Stomach (tissue), 8 donors: ENCODE measurements at regions not wholly inside any gene's neighbourhood (a gene's known extent, or its start where the extent isn't known, plus 50 kb on each side); places are given as distances from the start of the nearest gene placed in this dataset.

Experiments used
- DNase-seq, 2 donors: peaks; one replicate each; pipeline versions ENCODE4 v3.0.0 to v3.0.0-alpha.2; 2013 to 2019
- H3K27ac ChIP-seq, 5 donors: fragments of 200-600 bp in 4 of 5; sonication (generic) in 4 of 5; one replicate each; pipeline ENCODE4 v1.5.1; 2013 to 2019; ENCODE audit warnings: mild to moderate bottlenecking in 1 of 5, moderate library complexity in 1 of 5
- H3K27me3 ChIP-seq, 3 donors: fragments of 200-600 bp; sonication (generic); one replicate each; pipeline ENCODE4 v1.5.1; 2017 to 2019; ENCODE audit warnings: mixed run types in 1 of 3
- H3K36me3 ChIP-seq, 4 donors: fragments of 200-600 bp; sonication (generic); 1 replicate in 3 of 4; 2 replicates in 1 of 4; pipeline ENCODE4 v1.5.1; 2016 to 2019
- H3K4me1 ChIP-seq, 4 donors: fragments of 200-600 bp; sonication (generic); one replicate each; pipeline ENCODE4 v1.5.1; 2016 to 2019
- H3K4me3 ChIP-seq, 4 donors: fragments of 200-600 bp; sonication (generic) in 3 of 4; one replicate each; pipeline ENCODE4 v1.5.1; 2016 to 2019; ENCODE audit warnings: mild to moderate bottlenecking in 1 of 4
- H3K9me3 ChIP-seq, 4 donors: fragments of 200-600 bp; sonication (generic); one replicate each; pipeline ENCODE4 v1.5.1; 2016 to 2019
- EP300 ChIP-seq: sonication (generic); formaldehyde crosslinking; IDR thresholded peaks from one replicate; pipeline ENCODE4 v1.6.1; 2017; ENCODE audit warnings: antibody characterized with exemption
- POLR2A ChIP-seq, 4 donors: fragments of 450-650 bp; IDR thresholded peaks; one replicate each; pipeline ENCODE4 v1.6.1; 2016; ENCODE audit warnings: antibody characterized with exemption in 4 of 4, control low read depth in 2 of 4, mild to moderate bottlenecking in 1 of 4, moderate library complexity in 1 of 4
- POLR2AphosphoS5 ChIP-seq, 3 donors: sonication (generic); formaldehyde crosslinking; IDR thresholded peaks; one replicate each; pipeline ENCODE4 v1.6.1; 2016; ENCODE audit warnings: antibody characterized with exemption in 3 of 3
- WGBS, 5 donors: extraction: QIAGEN DNeasy Blood & Tissue Kit in 3 of 5; methylation state at CpG; one replicate each; pipeline versions ENCODE4 v1.1.5 to v1.1.7; 2013 to 2018; 5-methylcytosine and 5-hydroxymethylcytosine counted together
- intact Hi-C: fragments of 100-400 bp; cut with DNase I; formaldehyde crosslinking; loops from one replicate; pipeline ENCODE4 v1.15.1; 2023; ENCODE audit warnings: low total_unique reads
- TF ChIP-seq, protein P1 (sequence below), 7 experiments: fragments of 450-650 bp in 4 of 7; fragments of 200-600 bp in 3 of 7; sonication (generic) in 3 of 7; IDR thresholded peaks; one replicate each; pipeline ENCODE4 v1.5.1; 2016 to 2019; ENCODE audit warnings: antibody characterized with exemption in 7 of 7, control low read depth in 2 of 7, mild to moderate bottlenecking in 1 of 7
- donor health status: healthy with polysubstance abuse.
- donor health status: Bipolar disorder and iron deficiency.
- donor health status: healthy.

DNA sequence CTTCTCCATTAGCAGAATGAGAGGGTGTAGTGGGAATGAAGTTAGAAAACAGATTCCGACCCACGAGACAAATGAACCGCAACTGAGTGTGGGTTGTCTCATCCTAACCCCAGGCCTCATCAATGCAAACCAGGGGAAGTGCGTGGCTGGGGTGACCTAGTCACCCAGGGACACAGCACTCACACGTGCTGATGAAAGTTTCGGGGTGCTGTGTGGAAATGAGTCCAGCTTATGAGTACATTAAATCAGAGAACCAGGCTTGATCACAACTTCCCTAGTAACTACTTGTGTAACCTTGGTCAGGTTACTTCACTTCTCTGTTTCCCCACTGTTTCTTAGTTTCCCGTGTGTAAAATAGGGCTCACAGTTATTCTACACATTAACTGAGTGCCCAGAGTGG lies 95.4 kb upstream of the CDKN3 start:
- Histone ChIP-seq H3K36me3 (no peaks in the 10 kb centered on the region), H3K4me1 (peaks cover 0 to 26% (median 20%) of the 10 kb centered on the region in 4 donors), H3K4me3 (no peak overlapping the region), H3K9me3 (no peaks in the 10 kb centered on the region), H3K27me3 (no peaks in the 10 kb centered on the region), H3K27ac (peak overlapping the region in 4 of 5 donors; percentile 7 to 64 (median 20))
- WGBS, 5 donors = 62 to 79% (median 74%) methylated on average over 7 of the region's 7 CpGs
- intact Hi-C loops = no loop called here
- TF ChIP-seq EP300 (no peak), POLR2A (IDR thresholded peaks at IDR 0.05) (no peak)
- DNase-seq = no peak

DNA sequence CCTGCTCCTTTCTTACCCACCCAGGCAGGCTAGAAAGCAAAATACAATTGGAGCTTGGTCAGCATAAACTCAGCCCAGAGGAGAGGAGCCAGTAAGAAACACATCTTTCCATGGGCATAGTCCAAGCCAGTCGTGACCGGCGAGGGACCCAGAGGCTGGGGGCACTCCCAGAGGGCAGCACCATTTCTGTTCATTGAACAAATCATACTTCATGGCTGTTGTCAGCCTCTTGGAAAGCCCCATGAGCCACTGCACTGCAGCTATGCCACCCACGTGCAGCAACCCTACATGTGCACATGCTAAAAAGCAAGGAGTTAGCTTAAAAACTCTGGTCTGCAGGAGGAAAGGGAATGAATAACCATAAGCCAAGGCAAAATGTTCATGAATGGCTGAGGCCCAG lies 90.0 kb upstream of the CDKN3 start:
- TF ChIP-seq EP300 = no peak
- TF ChIP-seq, protein P1, sequence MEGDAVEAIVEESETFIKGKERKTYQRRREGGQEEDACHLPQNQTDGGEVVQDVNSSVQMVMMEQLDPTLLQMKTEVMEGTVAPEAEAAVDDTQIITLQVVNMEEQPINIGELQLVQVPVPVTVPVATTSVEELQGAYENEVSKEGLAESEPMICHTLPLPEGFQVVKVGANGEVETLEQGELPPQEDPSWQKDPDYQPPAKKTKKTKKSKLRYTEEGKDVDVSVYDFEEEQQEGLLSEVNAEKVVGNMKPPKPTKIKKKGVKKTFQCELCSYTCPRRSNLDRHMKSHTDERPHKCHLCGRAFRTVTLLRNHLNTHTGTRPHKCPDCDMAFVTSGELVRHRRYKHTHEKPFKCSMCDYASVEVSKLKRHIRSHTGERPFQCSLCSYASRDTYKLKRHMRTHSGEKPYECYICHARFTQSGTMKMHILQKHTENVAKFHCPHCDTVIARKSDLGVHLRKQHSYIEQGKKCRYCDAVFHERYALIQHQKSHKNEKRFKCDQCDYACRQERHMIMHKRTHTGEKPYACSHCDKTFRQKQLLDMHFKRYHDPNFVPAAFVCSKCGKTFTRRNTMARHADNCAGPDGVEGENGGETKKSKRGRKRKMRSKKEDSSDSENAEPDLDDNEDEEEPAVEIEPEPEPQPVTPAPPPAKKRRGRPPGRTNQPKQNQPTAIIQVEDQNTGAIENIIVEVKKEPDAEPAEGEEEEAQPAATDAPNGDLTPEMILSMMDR (IDR thresholded peaks at IDR 0.05) = no peak
- TF ChIP-seq POLR2A (IDR thresholded peaks at IDR 0.05) = no peak
- TF ChIP-seq POLR2AphosphoS5 (IDR thresholded peaks at IDR 0.05) = no peak
- Histone ChIP-seq H3K27ac (no peak overlapping the region), H3K27me3 (no peaks in the 10 kb centered on the region), H3K4me3 (no peak overlapping the region), H3K9me3 (no peaks in the 10 kb centered on the region), H3K4me1 (peaks cover 0 to 16% (median under 1%) of the 10 kb centered on the region in 4 donors), H3K36me3 (no peaks in the 10 kb centered on the region)
- intact Hi-C loops = no loop called here
- no peak for DNase-seq
- 73 to 88% (median 76%) methylated on average over 4 of the region's 4 CpGs for WGBS, 5 donors

DNA sequence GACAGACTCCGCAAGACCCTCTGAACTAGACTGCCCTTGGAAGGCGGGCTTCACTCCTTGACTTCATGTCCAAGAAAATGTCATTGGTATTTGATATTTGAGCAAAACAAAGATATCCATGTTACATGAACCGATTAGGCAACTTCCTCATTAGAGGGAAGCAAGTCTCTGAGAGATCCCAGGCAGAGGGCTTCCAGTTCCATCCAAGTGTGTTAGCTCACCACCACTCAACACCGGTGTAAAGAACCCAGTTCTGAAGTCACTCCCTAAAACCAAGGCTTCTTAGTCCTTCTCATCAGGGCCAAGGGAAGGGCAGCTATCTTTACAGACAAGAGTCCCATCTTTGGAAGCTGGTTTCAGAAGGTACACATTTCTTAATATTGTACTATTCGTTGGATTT lies 87.2 kb upstream of the CDKN3 start:
- intact Hi-C loops = no loop called here
- TF ChIP-seq EP300 (no peak), POLR2A (IDR thresholded peaks at IDR 0.05) (no peak), POLR2AphosphoS5 (IDR thresholded peaks at IDR 0.05) (no peak)
- TF ChIP-seq, protein P1 (IDR thresholded peaks at IDR 0.05) = no peak
- Histone ChIP-seq H3K9me3 (no peaks in the 10 kb centered on the region), H3K27me3 (no peaks in the 10 kb centered on the region), H3K4me1 (peaks cover 0 to 16% (median 0%) of the 10 kb centered on the region in 4 donors), H3K36me3 (no peaks in the 10 kb centered on the region), H3K4me3 (no peak overlapping the region), H3K27ac (no peak overlapping the region)
- DNase-seq = no peak
- 60 to 89% (median 76%) methylated on average over 5 of the region's 5 CpGs for WGBS, 5 donors

DNA sequence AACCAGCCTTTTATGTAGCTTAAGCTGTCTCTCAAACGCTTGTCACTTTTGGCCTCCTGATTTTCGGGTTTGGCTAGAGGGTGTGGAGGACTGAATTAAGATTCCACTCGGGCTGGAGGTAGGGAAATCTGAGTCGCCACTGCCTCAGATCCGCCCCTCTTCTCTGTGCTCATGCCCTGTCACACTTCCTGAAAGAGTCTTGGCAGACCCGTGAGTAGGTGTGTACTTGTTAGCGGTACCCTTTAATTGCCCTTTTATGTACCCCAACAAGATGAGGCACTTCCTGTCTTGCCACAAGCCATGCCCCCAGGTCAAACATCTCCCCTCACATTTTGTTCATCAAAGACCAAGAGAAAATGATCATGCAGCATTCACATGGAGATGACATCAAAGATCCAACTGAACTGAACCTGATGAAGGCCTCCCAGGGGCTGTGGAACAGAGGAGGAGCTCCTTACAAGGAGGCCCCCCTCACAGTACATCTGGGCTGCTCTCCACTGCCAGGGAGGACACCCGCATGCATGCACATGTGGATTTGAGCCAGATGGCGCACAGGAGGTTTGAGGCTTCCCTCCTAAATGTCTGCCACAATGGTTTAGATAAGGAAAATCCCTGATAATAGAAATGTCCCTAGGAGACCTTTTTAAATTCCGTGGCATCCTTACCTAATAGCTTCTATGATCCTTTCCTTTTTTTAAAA lies 86.5 kb upstream of the CDKN3 start:
- no peak for TF ChIP-seq POLR2AphosphoS5 (IDR thresholded peaks at IDR 0.05)
- TF ChIP-seq, protein P1 (IDR thresholded peaks at IDR 0.05) = no peak
- no peak for TF ChIP-seq EP300
- TF ChIP-seq POLR2A (IDR thresholded peaks at IDR 0.05) = no peak
- Histone ChIP-seq H3K27ac (no peak overlapping the region), H3K36me3 (no peaks in the 10 kb centered on the region), H3K27me3 (no peaks in the 10 kb centered on the region), H3K4me3 (no peak overlapping the region), H3K9me3 (no peaks in the 10 kb centered on the region), H3K4me1 (peaks cover 0 to 16% (median 0%) of the 10 kb centered on the region in 4 donors)
- intact Hi-C loops = no loop called here
- DNase-seq = no peak
- 68 to 72% (median 69%) methylated on average over 10 of the region's 10 CpGs for WGBS, 5 donors

GRCh38 chr14:54310851-54311228 lies 86.0 kb upstream of the CDKN3 start:
- Histone ChIP-seq H3K36me3 (no peaks in the 10 kb centered on the region), H3K4me3 (no peak overlapping the region), H3K27ac (no peak overlapping the region), H3K27me3 (no peaks in the 10 kb centered on the region), H3K4me1 (peaks cover 0 to 16% (median 0%) of the 10 kb centered on the region in 4 donors), H3K9me3 (no peaks in the 10 kb centered on the region)
- intact Hi-C loops = no loop called here
- 60 to 67% (median 64%) methylated on average over 2 of the region's 2 CpGs for WGBS, 5 donors
- no peak for DNase-seq
- TF ChIP-seq, protein P1 (IDR thresholded peaks at IDR 0.05) = no peak
- TF ChIP-seq POLR2A (IDR thresholded peaks at IDR 0.05) (no peak), POLR2AphosphoS5 (IDR thresholded peaks at IDR 0.05) (no peak), EP300 (no peak)
